ENCODE measurements at regions not wholly inside any gene's neighbourhood (a gene's known extent, or its start where the extent isn't known, plus 50 kb on each side); places are given as distances from the start of the nearest gene placed in this dataset.

DNA sequence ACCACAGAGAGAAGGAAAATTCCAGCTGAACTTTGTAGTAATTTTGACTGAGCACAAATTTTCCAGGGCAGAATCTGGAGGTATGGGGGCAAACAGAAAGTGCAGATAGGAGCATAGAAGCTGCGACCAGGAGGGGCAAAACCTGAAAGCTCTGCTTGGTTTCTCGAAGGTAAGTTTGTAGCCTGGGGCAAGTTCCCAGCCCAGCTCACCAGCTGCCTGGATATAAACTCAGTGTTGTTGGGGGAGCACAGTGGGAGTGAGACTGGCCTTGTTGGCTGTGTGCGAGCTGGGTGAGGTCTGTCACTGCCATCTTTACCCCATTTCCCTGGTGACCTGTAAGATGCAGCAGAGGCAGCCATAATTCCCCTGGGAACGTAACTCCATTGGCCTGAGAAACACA is 213.5 kb upstream of the POF1B start:
- Histone ChIP-seq H3K27me3 (ENCODE audit: insufficient read depth, low read length, poor library complexity, severe bottlenecking) (no peaks in the 10 kb centered on the region), H3K9ac (ENCODE audit: low read depth, low read length, poor library complexity, severe bottlenecking) (no peak overlapping the region), H4K20me1 (ENCODE audit: insufficient read depth, low read length, poor library complexity, severe bottlenecking) (no peaks in the 10 kb centered on the region), H3K79me2 (ENCODE audit: insufficient read depth, low read length) (no peaks in the 10 kb centered on the region), H3K9me3 (ENCODE audit: insufficient read depth, low read depth, low read length) (no peaks in the 10 kb centered on the region), H3F3A (ENCODE audit: low read depth) (no peaks in the 10 kb centered on the region), H2AFZ (ENCODE audit: low read length) (no peak overlapping the region), H3K4me3 (ENCODE audit: low read length, poor library complexity, severe bottlenecking) (no peak overlapping the region), H3K9me2 (replicated peaks; ENCODE audit: low read depth, low read length) (no peaks in the 10 kb centered on the region), H3K4me1 (ENCODE audit: insufficient read depth, low read length, poor library complexity, severe bottlenecking) (no peaks in the 10 kb centered on the region), H3K4me2 (ENCODE audit: low read depth, low read length, poor library complexity, severe bottlenecking) (no peak overlapping the region), H3K36me3 (ENCODE audit: insufficient read depth, low read length) (no peaks in the 10 kb centered on the region)
- TF ChIP-seq, protein P1, sequence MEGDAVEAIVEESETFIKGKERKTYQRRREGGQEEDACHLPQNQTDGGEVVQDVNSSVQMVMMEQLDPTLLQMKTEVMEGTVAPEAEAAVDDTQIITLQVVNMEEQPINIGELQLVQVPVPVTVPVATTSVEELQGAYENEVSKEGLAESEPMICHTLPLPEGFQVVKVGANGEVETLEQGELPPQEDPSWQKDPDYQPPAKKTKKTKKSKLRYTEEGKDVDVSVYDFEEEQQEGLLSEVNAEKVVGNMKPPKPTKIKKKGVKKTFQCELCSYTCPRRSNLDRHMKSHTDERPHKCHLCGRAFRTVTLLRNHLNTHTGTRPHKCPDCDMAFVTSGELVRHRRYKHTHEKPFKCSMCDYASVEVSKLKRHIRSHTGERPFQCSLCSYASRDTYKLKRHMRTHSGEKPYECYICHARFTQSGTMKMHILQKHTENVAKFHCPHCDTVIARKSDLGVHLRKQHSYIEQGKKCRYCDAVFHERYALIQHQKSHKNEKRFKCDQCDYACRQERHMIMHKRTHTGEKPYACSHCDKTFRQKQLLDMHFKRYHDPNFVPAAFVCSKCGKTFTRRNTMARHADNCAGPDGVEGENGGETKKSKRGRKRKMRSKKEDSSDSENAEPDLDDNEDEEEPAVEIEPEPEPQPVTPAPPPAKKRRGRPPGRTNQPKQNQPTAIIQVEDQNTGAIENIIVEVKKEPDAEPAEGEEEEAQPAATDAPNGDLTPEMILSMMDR (conservative IDR thresholded peaks at IDR 0.05; ENCODE audit: low read length): no peak
- no peak for TF ChIP-seq EZH2phosphoT487 (IDR thresholded peaks at IDR 0.05; ENCODE audit: borderline replicate concordance)

DNA sequence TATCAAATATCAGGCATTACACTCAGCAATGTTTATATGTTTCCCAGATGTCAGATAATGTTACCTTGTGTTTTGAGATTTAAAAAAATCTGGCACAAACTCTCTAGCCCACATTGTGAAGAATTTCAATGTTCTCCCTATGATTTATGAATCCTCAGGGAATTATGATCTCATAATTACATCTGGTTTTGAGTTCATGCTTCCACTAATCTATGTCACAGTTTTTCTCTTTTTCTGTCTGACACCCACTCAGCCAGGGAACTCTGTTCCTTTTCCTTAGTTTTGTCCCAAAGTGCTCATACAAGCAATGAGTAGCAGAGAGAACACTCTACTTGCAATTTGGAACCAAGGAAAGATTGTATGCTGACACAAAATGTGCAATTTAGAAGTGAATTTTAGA is 212.1 kb upstream of the POF1B start:
- Histone ChIP-seq H3K79me2 (ENCODE audit: insufficient read depth, low read length) (no peaks in the 10 kb centered on the region), H3K9me2 (replicated peaks; ENCODE audit: low read depth, low read length) (no peaks in the 10 kb centered on the region), H3K4me2 (ENCODE audit: low read depth, low read length, poor library complexity, severe bottlenecking) (no peak overlapping the region), H3F3A (ENCODE audit: low read depth) (no peaks in the 10 kb centered on the region), H3K4me3 (ENCODE audit: low read length, poor library complexity, severe bottlenecking) (no peak overlapping the region), H4K20me1 (ENCODE audit: insufficient read depth, low read length, poor library complexity, severe bottlenecking) (no peaks in the 10 kb centered on the region), H3K36me3 (ENCODE audit: insufficient read depth, low read length) (no peaks in the 10 kb centered on the region), H3K27me3 (ENCODE audit: insufficient read depth, low read length, poor library complexity, severe bottlenecking) (no peaks in the 10 kb centered on the region), H2AFZ (ENCODE audit: low read length) (no peak overlapping the region), H3K9ac (ENCODE audit: low read depth, low read length, poor library complexity, severe bottlenecking) (no peak overlapping the region), H3K4me1 (ENCODE audit: insufficient read depth, low read length, poor library complexity, severe bottlenecking) (no peaks in the 10 kb centered on the region), H3K9me3 (ENCODE audit: insufficient read depth, low read depth, low read length) (no peaks in the 10 kb centered on the region)
- TF ChIP-seq, protein P1 (conservative IDR thresholded peaks at IDR 0.05; ENCODE audit: low read length): no peak
- TF ChIP-seq EZH2phosphoT487 (IDR thresholded peaks at IDR 0.05; ENCODE audit: borderline replicate concordance): no peak

DNA sequence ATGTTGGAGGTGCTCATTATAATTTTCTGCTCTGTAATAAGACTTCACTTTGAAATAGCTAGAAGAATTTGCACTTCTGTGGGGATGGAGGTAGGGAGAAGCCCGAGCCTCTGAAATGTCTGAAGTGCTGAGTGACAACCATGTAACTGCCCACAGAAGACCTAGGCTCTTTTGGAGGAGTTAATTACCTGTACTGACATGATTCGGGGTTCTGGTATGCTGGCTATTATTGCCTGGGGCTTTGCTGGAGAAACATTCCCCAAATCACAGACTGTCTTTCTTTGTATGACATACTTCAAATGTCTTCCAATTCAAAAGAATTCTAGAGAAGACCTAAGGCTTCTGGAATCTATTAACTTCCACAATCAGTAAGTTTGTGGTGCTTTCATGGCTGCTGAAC is 211.2 kb upstream of the POF1B start:
- H2AFZ ChIP-seq (ENCODE audit: low read length): no peak overlapping the region
- H3K4me2 ChIP-seq (ENCODE audit: low read depth, low read length, poor library complexity, severe bottlenecking): no peak overlapping the region
- H3K79me2 ChIP-seq (ENCODE audit: insufficient read depth, low read length): no peaks in the 10 kb centered on the region
- no peaks in the 10 kb centered on the region for H3K9me2 ChIP-seq (replicated peaks; ENCODE audit: low read depth, low read length)
- no peaks in the 10 kb centered on the region for H3F3A ChIP-seq (ENCODE audit: low read depth)
- no peaks in the 10 kb centered on the region for H3K36me3 ChIP-seq (ENCODE audit: insufficient read depth, low read length)
- no peak overlapping the region for H3K9ac ChIP-seq (ENCODE audit: low read depth, low read length, poor library complexity, severe bottlenecking)
- H3K4me1 ChIP-seq (ENCODE audit: insufficient read depth, low read length, poor library complexity, severe bottlenecking): no peaks in the 10 kb centered on the region
- H3K4me3 ChIP-seq (ENCODE audit: low read length, poor library complexity, severe bottlenecking): no peak overlapping the region
- TF ChIP-seq, protein P1 (conservative IDR thresholded peaks at IDR 0.05; ENCODE audit: low read length): no peak
- H4K20me1 ChIP-seq (ENCODE audit: insufficient read depth, low read length, poor library complexity, severe bottlenecking): no peaks in the 10 kb centered on the region
- no peaks in the 10 kb centered on the region for H3K27me3 ChIP-seq (ENCODE audit: insufficient read depth, low read length, poor library complexity, severe bottlenecking)
- H3K9me3 ChIP-seq (ENCODE audit: insufficient read depth, low read depth, low read length): no peaks in the 10 kb centered on the region
